NCI-H2196 (cell line): ENCODE measurements at regions not wholly inside any gene's neighbourhood (a gene's known extent, or its start where the extent isn't known, plus 50 kb on each side); places are given as distances from the start of the nearest gene placed in this dataset.

Source experiments
- DNase-seq: peaks from one replicate; lab custom pipeline; 2025; ENCODE audit not compliant: unreplicated experiment; lab: John Stamatoyannopoulos, UW

- DNase-seq, result no peak
These were observed 195.7 kb downstream of the KLF12 start for GRCh38 chr13:73938372-73939070.

- no peak for DNase-seq
These were observed 196.8 kb downstream of the KLF12 start for GRCh38 chr13:73937441-73937840.

GRCh38 chr13:73935991-73936390, 198.2 kb downstream of the KLF12 start:
- DNase-seq, result no peak

GRCh38 chr13:73934771-73935170, 199.4 kb downstream of the KLF12 start:
- no peak for DNase-seq

GRCh38 chr13:73934215-73934641, 200.0 kb downstream of the KLF12 start:
- DNase-seq, result no peak

GRCh38 chr13:73933795-73934194, 200.4 kb downstream of the KLF12 start:
- no peak for DNase-seq

GRCh38 chr13:73932091-73932490, 202.1 kb downstream of the KLF12 start:
- no peak for DNase-seq

- DNase-seq, result no peak
These were observed 204.8 kb downstream of the KLF12 start for GRCh38 chr13:73929287-73929932.

GRCh38 chr13:73924607-73925006, 209.6 kb downstream of the KLF12 start:
- no peak for DNase-seq

GRCh38 chr13:73922493-73923393, 211.5 kb downstream of the KLF12 start:
- no peak for DNase-seq

- DNase-seq, result no peak
These were observed 215.5 kb downstream of the KLF12 start for GRCh38 chr13:73918691-73919090.

- DNase-seq, result no peak
These were observed 220.3 kb downstream of the KLF12 start for GRCh38 chr13:73913751-73914518.

- DNase-seq, result no peak
These were observed 221.0 kb downstream of the KLF12 start for GRCh38 chr13:73913079-73913740.

- DNase-seq, result no peak
These were observed 222.8 kb downstream of the KLF12 start for GRCh38 chr13:73911361-73911760.

- DNase-seq, result no peak
These were observed 223.5 kb downstream of the KLF12 start for GRCh38 chr13:73910733-73911132.

GRCh38 chr13:73908809-73909208, 225.4 kb downstream of the KLF12 start:
- no peak for DNase-seq

GRCh38 chr13:73904625-73905024, 229.6 kb downstream of the KLF12 start:
- no peak for DNase-seq

GRCh38 chr13:73903561-73903960, 230.6 kb downstream of the KLF12 start:
- DNase-seq, result no peak

GRCh38 chr13:73902847-73903246, 231.4 kb downstream of the KLF12 start:
- no peak for DNase-seq

- DNase-seq, result no peak
These were observed 231.9 kb downstream of the KLF12 start for GRCh38 chr13:73902296-73902695.
